GM20000 (cell line): ENCODE measurements at regions not wholly inside any gene's neighbourhood (a gene's known extent, or its start where the extent isn't known, plus 50 kb on each side); places are given as distances from the start of the nearest gene placed in this dataset.

ENCODE experiments used
- DNase-seq: peaks from one replicate; pipeline ENCODE4 v3.0.0; 2012; ENCODE audit warnings: low spot score
- TF ChIP-seq, protein P1 (sequence below): IDR thresholded peaks from 2 replicates; pipeline ENCODE4 v1.5.1; 2012; ENCODE audit warnings: mild to moderate bottlenecking, control low read depth; ENCODE audit errors: extremely low read depth, missing control alignments

DNA sequence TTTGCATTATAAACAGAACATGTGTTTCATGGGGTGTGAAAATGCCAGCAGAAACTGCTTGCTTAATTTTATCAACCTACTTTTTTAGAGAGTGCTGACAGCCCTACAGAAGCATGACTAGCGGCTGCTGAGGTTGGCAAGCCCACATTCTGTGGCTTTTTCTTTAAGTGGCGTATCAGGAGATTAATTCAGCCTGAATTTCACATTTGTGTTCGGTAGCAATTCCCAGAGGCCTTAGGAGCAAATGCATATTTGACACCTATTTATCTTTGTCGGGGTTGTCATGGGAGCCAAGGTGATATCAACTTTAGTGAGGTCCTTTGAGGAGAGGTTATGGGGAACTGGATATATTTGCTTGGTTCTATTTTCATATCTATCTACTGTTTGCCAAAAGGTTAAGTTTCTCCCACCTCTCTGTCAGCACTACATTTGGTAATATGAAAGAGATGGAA is 140.9 kb downstream of the KCNJ2 start:
- DNase-seq: no peak
- TF ChIP-seq, protein P1, sequence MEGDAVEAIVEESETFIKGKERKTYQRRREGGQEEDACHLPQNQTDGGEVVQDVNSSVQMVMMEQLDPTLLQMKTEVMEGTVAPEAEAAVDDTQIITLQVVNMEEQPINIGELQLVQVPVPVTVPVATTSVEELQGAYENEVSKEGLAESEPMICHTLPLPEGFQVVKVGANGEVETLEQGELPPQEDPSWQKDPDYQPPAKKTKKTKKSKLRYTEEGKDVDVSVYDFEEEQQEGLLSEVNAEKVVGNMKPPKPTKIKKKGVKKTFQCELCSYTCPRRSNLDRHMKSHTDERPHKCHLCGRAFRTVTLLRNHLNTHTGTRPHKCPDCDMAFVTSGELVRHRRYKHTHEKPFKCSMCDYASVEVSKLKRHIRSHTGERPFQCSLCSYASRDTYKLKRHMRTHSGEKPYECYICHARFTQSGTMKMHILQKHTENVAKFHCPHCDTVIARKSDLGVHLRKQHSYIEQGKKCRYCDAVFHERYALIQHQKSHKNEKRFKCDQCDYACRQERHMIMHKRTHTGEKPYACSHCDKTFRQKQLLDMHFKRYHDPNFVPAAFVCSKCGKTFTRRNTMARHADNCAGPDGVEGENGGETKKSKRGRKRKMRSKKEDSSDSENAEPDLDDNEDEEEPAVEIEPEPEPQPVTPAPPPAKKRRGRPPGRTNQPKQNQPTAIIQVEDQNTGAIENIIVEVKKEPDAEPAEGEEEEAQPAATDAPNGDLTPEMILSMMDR: no peak

DNA sequence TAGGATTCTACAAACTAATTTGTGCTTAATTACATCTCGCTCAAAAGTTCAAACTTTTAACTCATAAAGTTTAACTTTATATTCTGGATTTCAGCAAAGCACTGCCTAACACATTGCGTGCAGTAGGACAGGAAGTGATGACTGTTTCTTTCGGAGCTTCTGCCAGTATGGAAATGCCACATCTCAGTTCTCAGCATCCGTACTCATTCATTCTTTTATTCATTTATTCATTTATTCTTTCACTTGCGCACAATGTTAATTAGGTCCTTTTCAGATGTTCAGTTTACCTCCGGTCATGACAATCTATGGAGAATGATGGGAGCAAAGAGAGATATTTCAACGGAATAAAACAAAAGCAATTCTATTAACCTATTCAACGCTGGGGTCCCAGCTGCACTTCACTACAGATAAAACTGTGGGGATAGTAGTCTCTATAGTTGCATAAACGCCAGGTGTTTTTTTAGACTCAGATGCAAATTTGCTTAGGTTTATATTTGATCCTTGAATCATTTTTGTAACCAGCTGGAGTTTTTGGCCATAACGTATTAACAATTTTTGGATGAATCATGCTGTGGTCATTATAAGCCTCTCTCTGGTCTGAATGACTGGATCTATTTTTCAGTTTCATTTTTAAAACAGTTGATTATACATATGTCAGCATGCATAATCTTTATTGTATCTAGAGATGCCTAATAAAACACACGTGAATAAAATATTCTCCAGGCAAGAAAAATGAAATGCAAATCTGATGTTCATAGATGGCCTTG is 143.9 kb downstream of the KCNJ2 start:
- DNase-seq: peak; percentile 9
- TF ChIP-seq, protein P1: no peak

DNA sequence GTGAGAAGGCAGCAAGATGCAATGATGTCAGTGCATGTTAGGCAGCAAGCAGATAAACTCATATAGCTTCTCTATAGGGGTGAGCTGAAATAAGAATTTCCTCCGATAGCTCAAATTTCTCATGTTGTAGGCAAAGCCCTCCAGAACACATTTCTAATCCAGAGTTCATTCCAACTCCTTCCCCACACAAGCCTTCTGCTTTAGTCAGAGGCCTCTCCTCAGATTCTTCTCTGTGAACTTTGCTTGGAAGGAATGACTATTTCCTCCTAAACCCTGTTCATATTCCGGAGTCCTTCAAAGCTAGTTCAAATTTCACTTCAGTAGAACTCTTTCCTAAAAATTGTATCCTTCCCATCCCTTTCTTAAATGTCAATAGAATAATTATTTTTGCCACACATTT is 144.8 kb downstream of the KCNJ2 start:
- TF ChIP-seq, protein P1: no peak

GRCh38 chr17:70314506-70314905 is 145.2 kb downstream of the KCNJ2 start:
- TF ChIP-seq, protein P1: no peak

More for the DNA sequence above, 144.8 kb downstream of the KCNJ2 start:
- DNase-seq: no peak

DNA sequence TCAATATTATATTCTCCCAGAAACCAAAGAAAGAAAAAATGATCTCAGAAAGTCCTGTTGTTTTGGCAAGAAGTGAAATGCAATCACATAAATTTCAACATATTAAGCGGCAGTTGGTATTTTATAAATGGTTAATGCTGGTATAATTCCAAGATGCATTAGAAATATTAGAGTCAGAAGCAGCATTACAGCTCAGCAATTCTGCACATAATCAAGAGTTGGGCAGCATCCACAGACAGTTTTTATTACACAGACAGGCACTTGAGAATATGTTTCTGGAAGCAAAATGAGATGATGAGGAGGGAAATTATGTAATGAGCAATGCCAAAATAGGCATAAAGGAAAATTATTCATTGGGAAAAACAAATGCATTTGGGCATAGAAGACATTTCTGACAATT is 148.1 kb downstream of the KCNJ2 start:
- TF ChIP-seq, protein P1: no peak
- DNase-seq: no peak

More at GRCh38 chr17:70314506-70314905, 145.2 kb downstream of the KCNJ2 start:
- DNase-seq: no peak

DNA sequence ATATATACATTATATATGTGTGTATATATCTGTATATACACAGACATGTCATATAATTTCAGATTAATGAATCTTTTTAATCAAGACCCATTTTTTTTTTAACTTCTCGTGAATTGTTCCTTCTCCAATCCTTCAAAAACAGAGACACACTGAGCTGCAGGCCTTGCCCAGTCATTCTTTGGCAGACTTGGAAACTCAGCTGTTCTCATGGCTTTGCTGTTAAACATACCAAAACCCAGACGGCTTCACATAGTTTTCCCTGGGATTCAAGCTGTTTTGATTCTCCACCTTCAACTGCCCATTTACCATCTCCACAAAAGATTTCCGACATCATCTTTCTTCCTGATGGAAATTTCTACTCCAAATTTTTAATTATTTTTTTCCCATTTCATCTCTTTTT is 148.7 kb downstream of the KCNJ2 start:
- TF ChIP-seq, protein P1: no peak
- DNase-seq: no peak

DNA sequence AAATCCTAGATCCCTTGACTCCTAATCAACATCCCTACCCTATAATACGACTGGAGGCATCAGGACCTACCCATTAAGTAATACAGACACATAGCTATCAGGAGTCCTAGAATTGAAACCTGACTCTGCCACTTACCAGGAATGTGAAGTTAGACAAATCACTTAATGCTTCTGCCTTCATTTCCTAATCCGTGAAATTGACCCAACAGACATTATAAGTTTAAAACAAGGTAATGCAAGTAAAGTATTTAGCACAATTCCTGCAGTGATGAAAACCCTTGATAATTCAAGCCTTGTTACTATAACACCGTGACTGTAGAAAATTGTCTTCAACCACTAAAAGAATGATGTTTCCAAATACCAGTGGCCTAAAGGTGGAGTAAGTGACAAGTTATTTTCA is 150.2 kb downstream of the KCNJ2 start:
- TF ChIP-seq, protein P1: no peak
- DNase-seq: no peak
